ENCODE measurements at regions not wholly inside any gene's neighbourhood (a gene's known extent, or its start where the extent isn't known, plus 50 kb on each side); places are given as distances from the start of the nearest gene placed in this dataset.
"Not testable (repeated sequence)": the region's sequence is repeated elsewhere in the genome, so short reads cannot be mapped to it uniquely, and the experiment has no call there.

- no peak for DNase-seq
Measured at GRCh38 chr14:54010981-54011380, 54.4 kb upstream of the BMP4 start.

GRCh38 chr14:54023027-54023426 lies 66.4 kb upstream of the BMP4 start:
- DNase-seq, result no peak

GRCh38 chr14:54025661-54026060 lies 69.0 kb upstream of the BMP4 start:
- DNase-seq, result no peak

GRCh38 chr14:54026671-54027070 lies 70.0 kb upstream of the BMP4 start:
- no peak for DNase-seq

GRCh38 chr14:54030996-54031395 lies 74.4 kb upstream of the BMP4 start:
- DNase-seq, result not testable (repeated sequence)

- DNase-seq, result not testable (repeated sequence)
Measured at GRCh38 chr14:54033285-54033684, 76.7 kb upstream of the BMP4 start.

GRCh38 chr14:54038724-54039123 lies 82.1 kb upstream of the BMP4 start:
- no peak for DNase-seq

GRCh38 chr14:54039311-54039710 lies 82.7 kb upstream of the BMP4 start:
- no peak for DNase-seq

- DNase-seq, result no peak
Measured at GRCh38 chr14:54040846-54041245, 84.2 kb upstream of the BMP4 start.

GRCh38 chr14:54046250-54046649 lies 89.6 kb upstream of the BMP4 start:
- no peak for DNase-seq

GRCh38 chr14:54047645-54048308 lies 91.2 kb upstream of the BMP4 start:
- DNase-seq, result no peak

- no peak for DNase-seq
Measured at GRCh38 chr14:54048311-54048710, 91.7 kb upstream of the BMP4 start.

- no peak for DNase-seq
Measured at GRCh38 chr14:54048736-54049135, 92.1 kb upstream of the BMP4 start.

- no peak for DNase-seq
Measured at GRCh38 chr14:54050759-54051158, 94.1 kb upstream of the BMP4 start.

GRCh38 chr14:54052696-54053385 lies 96.2 kb upstream of the BMP4 start:
- no peak for DNase-seq

- DNase-seq, result no peak
Measured at GRCh38 chr14:54053386-54053745, 96.7 kb upstream of the BMP4 start.

GRCh38 chr14:54058505-54058904 lies 101.9 kb upstream of the BMP4 start:
- DNase-seq, result no peak

GRCh38 chr14:54083549-54084239 lies 127.1 kb upstream of the BMP4 start:
- no peak for DNase-seq

- no peak for DNase-seq
Measured at GRCh38 chr14:54085232-54085761, 128.7 kb upstream of the BMP4 start.

- DNase-seq, result no peak
Measured at GRCh38 chr14:54085841-54086240, 129.2 kb upstream of the BMP4 start.

GRCh38 chr14:54086767-54087166 lies 130.1 kb upstream of the BMP4 start:
- no peak for DNase-seq

GRCh38 chr14:54087376-54087775 lies 130.8 kb upstream of the BMP4 start:
- no peak for DNase-seq

- DNase-seq, result no peak
Measured at GRCh38 chr14:54088271-54088670, 131.6 kb upstream of the BMP4 start.

GRCh38 chr14:54090274-54090673 lies 133.6 kb upstream of the BMP4 start:
- DNase-seq, result no peak
